Hematopoietic multipotent progenitor cell (in vitro differentiated cells): ENCODE measurements at regions not wholly inside any gene's neighbourhood (a gene's known extent, or its start where the extent isn't known, plus 50 kb on each side); places are given as distances from the start of the nearest gene placed in this dataset.

Experiments used
- DNase-seq, 3 donors: peaks; one replicate each; pipeline ENCODE4 v3.0.0-alpha.2; 2011 to 2015; ENCODE audit warnings: low read depth in 2 of 3, low spot score in 2 of 3

DNA sequence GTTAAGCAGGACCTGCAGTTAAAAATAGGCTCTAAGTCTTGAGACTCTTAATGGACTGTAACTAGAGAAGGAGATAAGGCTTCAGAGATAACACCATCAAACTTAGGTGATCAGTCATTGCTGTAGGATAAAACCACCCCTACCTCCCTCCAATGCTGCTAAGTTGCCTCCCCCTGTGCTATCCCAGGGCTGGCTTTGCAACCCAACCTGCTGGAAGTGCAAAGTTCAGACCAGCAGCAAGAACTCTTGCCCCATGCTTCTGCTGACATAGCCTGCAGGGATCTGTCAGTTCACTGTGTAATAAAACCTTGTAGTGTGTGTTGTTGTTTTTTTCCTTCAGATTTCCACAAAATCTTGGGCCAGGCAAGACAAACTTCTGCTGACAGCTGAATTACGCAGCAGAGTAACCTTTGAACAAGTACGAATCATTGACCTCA, 57.4 kb upstream of the EPB41L3 start:
- no peak for DNase-seq

DNA sequence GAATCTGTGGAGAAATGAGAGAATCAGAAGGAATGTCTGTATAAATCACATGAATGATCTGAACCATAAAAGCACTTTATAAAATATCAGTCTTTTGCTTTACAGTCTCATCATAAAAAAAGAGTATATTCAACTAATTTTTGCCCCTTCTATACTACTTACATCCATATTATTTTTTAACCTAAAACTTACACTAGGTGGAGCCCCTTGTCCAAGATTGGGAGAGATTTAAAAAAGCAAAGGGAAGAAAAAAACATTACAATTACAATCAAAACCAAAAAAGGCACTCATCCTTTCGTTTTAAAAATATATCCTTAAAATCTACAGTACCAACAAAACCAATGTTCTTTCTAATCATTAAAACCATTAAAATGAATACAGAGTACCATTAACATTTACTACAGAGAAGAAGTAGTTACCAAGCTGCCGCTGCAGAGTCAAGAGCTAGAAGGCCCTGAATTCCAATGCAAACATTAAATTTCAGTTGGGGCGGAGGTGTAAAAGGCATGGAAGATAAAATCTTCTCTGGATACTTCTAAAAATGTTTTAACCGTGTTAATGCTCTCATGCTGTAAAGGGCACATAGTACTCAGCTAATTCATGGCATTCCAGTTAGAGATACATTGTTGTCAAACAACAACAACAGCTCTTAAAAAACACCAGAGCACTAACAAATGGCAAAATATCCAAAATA, 56.7 kb upstream of the EPB41L3 start:
- DNase-seq: peak in 2 of 3 donors; percentile 22 to 76

DNA sequence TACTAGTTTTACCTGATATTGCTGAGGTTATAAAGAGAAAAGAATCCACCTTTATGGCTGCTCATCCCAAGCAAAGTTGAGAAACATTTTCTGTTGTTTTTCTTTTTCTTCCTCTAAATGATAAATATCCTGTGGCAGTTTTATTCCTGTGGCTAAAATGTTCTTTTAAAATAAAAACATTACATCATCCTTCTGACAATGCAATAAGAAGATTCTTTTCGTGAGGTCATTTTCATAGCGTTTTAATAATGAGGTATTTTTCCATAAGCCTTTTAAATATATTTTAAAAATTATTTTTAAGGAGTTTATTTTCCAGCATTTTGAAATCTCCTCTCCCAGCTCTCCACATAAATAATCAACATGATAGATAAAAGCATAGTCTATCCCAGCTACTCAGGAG, 52.8 kb upstream of the EPB41L3 start:
- DNase-seq: no peak
